Mammary epithelial cell (primary cell): ENCODE measurements at regions not wholly inside any gene's neighbourhood (a gene's known extent, or its start where the extent isn't known, plus 50 kb on each side); places are given as distances from the start of the nearest gene placed in this dataset.

ENCODE experiments used
- EZH2 ChIP-seq: IDR thresholded peaks from 2 replicates; pipeline ENCODE4 v1.6.1; 2012; ENCODE audit warnings: low read length, inconsistent platforms, borderline replicate concordance
- TF ChIP-seq, protein P1 (sequence below), 2 donors: IDR thresholded peaks in 1 of 2; conservative IDR thresholded peaks in 1 of 2; 2 replicates each; pipeline ENCODE4 v1.5.1; 2011 to 2012; ENCODE audit warnings: inconsistent platforms in 2 of 2, low read length in 2 of 2, mild to moderate bottlenecking in 2 of 2, control low read depth in 1 of 2, low read depth in 1 of 2; ENCODE audit not compliant: insufficient read depth in 1 of 2; ENCODE audit errors: extremely low read depth in 1 of 2

- no peak for TF ChIP-seq EZH2
- TF ChIP-seq, protein P1, sequence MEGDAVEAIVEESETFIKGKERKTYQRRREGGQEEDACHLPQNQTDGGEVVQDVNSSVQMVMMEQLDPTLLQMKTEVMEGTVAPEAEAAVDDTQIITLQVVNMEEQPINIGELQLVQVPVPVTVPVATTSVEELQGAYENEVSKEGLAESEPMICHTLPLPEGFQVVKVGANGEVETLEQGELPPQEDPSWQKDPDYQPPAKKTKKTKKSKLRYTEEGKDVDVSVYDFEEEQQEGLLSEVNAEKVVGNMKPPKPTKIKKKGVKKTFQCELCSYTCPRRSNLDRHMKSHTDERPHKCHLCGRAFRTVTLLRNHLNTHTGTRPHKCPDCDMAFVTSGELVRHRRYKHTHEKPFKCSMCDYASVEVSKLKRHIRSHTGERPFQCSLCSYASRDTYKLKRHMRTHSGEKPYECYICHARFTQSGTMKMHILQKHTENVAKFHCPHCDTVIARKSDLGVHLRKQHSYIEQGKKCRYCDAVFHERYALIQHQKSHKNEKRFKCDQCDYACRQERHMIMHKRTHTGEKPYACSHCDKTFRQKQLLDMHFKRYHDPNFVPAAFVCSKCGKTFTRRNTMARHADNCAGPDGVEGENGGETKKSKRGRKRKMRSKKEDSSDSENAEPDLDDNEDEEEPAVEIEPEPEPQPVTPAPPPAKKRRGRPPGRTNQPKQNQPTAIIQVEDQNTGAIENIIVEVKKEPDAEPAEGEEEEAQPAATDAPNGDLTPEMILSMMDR (conservative IDR thresholded peaks at IDR 0.05 in 1 of 2, IDR thresholded peaks at IDR 0.05 in 1 of 2; ENCODE audit: extremely low read depth in 1 of 2, insufficient read depth in 1 of 2, low read depth in 1 of 2, low read length in 2 of 2), result no peak
Measured at GRCh38 chr20:59416916-59417315, 116.5 kb downstream of the EDN3 start.
